Activated CD8-positive, alpha-beta memory T cell treated with anti-CD3 and anti-CD28 coated beads, Interleukin-2, amount 50 U/mL, for 48 hours (primary cell): ENCODE measurements at regions not wholly inside any gene's neighbourhood (a gene's known extent, or its start where the extent isn't known, plus 50 kb on each side); places are given as distances from the start of the nearest gene placed in this dataset.

Experiments
- DNase-seq: peaks from one replicate; pipeline ENCODE4 v3.0.0-alpha.2; 2020

- DNase-seq: no peak
Observed at GRCh38 chr3:76078101-76078500, 292.8 kb upstream of the ZNF717 start.

- DNase-seq: no peak
Observed at GRCh38 chr3:76083992-76084391, 298.6 kb upstream of the ZNF717 start.

- DNase-seq: no peak
Observed at GRCh38 chr3:76096036-76096435, 310.7 kb upstream of the ZNF717 start.

- no peak for DNase-seq
Observed at GRCh38 chr3:76096836-76097588, 311.7 kb upstream of the ZNF717 start.

- DNase-seq: no peak
Observed at GRCh38 chr3:76097589-76097969, 312.2 kb upstream of the ZNF717 start.

- DNase-seq: no peak
Observed at GRCh38 chr3:76099956-76100355, 314.6 kb upstream of the ZNF717 start.

- DNase-seq: no peak
Observed at GRCh38 chr3:76107935-76108570, 322.7 kb upstream of the ZNF717 start.

- no peak for DNase-seq
Observed at GRCh38 chr3:76111808-76112207, 326.5 kb upstream of the ZNF717 start.

- DNase-seq: no peak
Observed at GRCh38 chr3:76122007-76122406, 336.7 kb upstream of the ZNF717 start.

GRCh38 chr3:76129441-76129840 lies 344.1 kb upstream of the ZNF717 start:
- no peak for DNase-seq

GRCh38 chr3:76131396-76132153 lies 346.2 kb upstream of the ZNF717 start:
- no peak for DNase-seq

- no peak for DNase-seq
Observed at GRCh38 chr3:76132154-76132470, 346.8 kb upstream of the ZNF717 start.

- no peak for DNase-seq
Observed at GRCh38 chr3:76134166-76134565, 348.8 kb upstream of the ZNF717 start.

- no peak for DNase-seq
Observed at GRCh38 chr3:76138921-76139320, 353.6 kb upstream of the ZNF717 start.

GRCh38 chr3:76147846-76148245 lies 362.5 kb upstream of the ZNF717 start:
- no peak for DNase-seq

- DNase-seq: no peak
Observed at GRCh38 chr3:76152028-76152427, 366.7 kb upstream of the ZNF717 start.

GRCh38 chr3:76161856-76162255 lies 376.5 kb upstream of the ZNF717 start:
- DNase-seq: no peak

- no peak for DNase-seq
Observed at GRCh38 chr3:76171647-76172046, 386.3 kb upstream of the ZNF717 start.

- no peak for DNase-seq
Observed at GRCh38 chr3:76177610-76178009, 392.3 kb upstream of the ZNF717 start.

GRCh38 chr3:76178412-76178811 lies 393.1 kb upstream of the ZNF717 start:
- no peak for DNase-seq

- no peak for DNase-seq
Observed at GRCh38 chr3:76181213-76181612, 395.9 kb upstream of the ZNF717 start.

GRCh38 chr3:76198086-76198485 lies 412.7 kb upstream of the ZNF717 start:
- no peak for DNase-seq

- no peak for DNase-seq
Observed at GRCh38 chr3:76199382-76199781, 414.0 kb upstream of the ZNF717 start.

- DNase-seq: no peak
Observed at GRCh38 chr3:76203578-76203977, 418.2 kb upstream of the ZNF717 start.
